ENCODE measurements at regions not wholly inside any gene's neighbourhood (a gene's known extent, or its start where the extent isn't known, plus 50 kb on each side); places are given as distances from the start of the nearest gene placed in this dataset.

DNA sequence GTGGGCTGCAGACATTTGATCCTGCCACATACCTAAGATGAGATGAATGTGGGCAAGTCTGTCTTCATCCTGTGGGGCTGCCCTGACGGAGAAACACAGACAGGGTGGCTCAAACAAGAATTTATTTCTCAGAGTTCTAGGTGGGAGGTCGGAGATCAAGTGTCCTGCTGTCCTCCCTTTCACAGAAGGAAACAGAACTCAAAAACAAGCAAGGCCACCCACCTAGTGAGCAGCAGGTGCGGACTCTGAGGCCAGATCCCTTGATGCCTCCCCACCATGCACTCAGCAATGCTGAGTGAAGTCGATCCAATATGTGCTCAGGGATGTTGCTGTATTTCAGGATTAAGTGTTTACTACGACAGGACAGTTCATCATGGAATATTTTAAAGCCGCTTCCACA is 63.0 kb upstream of the SNTG2 start:
- Histone ChIP-seq H3K4me3 (no peak overlapping the region), H3K27ac (no peak overlapping the region), H3K9me3 (no peaks in the 10 kb centered on the region), H3K36me3 (replicated peaks in 1 of 2; ENCODE audit: insufficient read depth in 1 of 2, low read depth in 2 of 2) (no peaks in the 10 kb centered on the region), H3K4me1 (no peaks in the 10 kb centered on the region), H3K27me3 (no peaks in the 10 kb centered on the region)
- DNase-seq (no peak), ATAC-seq (no peak)
- no peak for TF ChIP-seq POLR2A (IDR thresholded peaks at IDR 0.05)
- TF ChIP-seq, protein P1, sequence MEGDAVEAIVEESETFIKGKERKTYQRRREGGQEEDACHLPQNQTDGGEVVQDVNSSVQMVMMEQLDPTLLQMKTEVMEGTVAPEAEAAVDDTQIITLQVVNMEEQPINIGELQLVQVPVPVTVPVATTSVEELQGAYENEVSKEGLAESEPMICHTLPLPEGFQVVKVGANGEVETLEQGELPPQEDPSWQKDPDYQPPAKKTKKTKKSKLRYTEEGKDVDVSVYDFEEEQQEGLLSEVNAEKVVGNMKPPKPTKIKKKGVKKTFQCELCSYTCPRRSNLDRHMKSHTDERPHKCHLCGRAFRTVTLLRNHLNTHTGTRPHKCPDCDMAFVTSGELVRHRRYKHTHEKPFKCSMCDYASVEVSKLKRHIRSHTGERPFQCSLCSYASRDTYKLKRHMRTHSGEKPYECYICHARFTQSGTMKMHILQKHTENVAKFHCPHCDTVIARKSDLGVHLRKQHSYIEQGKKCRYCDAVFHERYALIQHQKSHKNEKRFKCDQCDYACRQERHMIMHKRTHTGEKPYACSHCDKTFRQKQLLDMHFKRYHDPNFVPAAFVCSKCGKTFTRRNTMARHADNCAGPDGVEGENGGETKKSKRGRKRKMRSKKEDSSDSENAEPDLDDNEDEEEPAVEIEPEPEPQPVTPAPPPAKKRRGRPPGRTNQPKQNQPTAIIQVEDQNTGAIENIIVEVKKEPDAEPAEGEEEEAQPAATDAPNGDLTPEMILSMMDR (IDR thresholded peaks at IDR 0.05): no peak
- intact Hi-C loops (cut with DNase I): no loop called here
- 73 to 74% methylated on average over 6 of the region's 6 CpGs for WGBS, 2 donors

DNA sequence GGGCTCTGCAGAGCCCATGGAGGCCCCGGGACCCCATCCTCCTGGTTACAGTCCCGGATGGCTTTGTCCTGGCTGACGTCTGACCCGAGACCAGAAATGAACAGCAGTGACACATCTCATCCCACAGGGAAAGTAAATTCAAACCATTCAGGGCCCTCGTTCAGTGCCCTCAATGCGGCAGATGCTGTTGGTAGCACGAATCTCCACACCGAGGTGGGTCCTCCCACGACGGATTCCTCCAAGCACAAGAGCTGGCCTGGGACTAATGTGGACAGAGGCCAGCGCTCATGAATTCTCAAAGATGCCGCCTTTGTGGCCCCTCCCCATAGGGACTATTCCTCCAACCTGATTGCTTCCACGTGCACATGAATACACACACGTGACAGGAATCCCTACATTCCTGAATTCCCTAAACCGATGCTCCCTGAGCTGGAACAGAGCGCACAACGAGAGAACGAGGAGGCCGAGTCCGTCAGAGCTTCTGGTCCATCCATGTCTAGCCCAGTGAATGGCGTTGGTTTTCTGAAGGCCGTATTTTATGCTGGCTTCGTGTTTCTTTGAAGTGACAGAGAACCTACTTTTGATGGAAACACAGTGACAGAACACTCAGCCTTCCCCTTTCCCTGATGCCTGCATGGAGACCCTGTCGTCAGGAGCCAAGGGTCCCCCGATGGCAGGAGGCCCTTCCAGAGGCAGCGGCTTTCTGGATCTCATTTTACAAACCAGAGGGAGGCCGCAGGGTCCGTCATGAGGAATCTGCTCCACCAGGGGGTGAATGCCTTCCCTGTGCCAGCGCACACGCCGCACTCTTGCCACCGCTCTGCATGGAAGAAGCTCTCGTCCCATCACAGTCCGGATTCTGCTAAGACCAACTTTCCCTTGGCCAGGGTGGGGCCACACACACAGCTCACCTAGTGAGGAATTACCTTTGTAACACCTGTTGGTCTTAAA is 64.3 kb upstream of the SNTG2 start:
- no peak for TF ChIP-seq POLR2A (IDR thresholded peaks at IDR 0.05)
- TF ChIP-seq, protein P1 (IDR thresholded peaks at IDR 0.05): no peak
- intact Hi-C loops (cut with DNase I): no loop called here
- WGBS, 2 donors: 81 to 83% methylated on average over 27 to 34 of the region's 34 CpGs
- ATAC-seq (no peak), DNase-seq (no peak)
- Histone ChIP-seq H3K27me3 (no peaks in the 10 kb centered on the region), H3K36me3 (replicated peaks in 1 of 2; ENCODE audit: insufficient read depth in 1 of 2, low read depth in 2 of 2) (no peaks in the 10 kb centered on the region), H3K4me1 (no peaks in the 10 kb centered on the region), H3K9me3 (no peaks in the 10 kb centered on the region), H3K4me3 (no peak overlapping the region), H3K27ac (no peak overlapping the region)

- H3K27me3 ChIP-seq: no peaks in the 10 kb centered on the region
- no peak overlapping the region for H3K4me3 ChIP-seq
- TF ChIP-seq, protein P1 (IDR thresholded peaks at IDR 0.05): no peak
- TF ChIP-seq POLR2A (IDR thresholded peaks at IDR 0.05): no peak
- H3K4me1 ChIP-seq: no peaks in the 10 kb centered on the region
- H3K36me3 ChIP-seq (replicated peaks in 1 of 2; ENCODE audit: insufficient read depth in 1 of 2, low read depth in 2 of 2): no peaks in the 10 kb centered on the region
- no peak for DNase-seq
- 51 to 63% methylated on average over 22 to 23 of the region's 26 CpGs for WGBS, 2 donors
- no peaks in the 10 kb centered on the region for H3K9me3 ChIP-seq
- no peak overlapping the region for H3K27ac ChIP-seq
- intact Hi-C loops (cut with DNase I): no loop called here
- ATAC-seq: no peak
These were observed 65.2 kb upstream of the SNTG2 start for GRCh38 chr2:885230-886071.

DNA sequence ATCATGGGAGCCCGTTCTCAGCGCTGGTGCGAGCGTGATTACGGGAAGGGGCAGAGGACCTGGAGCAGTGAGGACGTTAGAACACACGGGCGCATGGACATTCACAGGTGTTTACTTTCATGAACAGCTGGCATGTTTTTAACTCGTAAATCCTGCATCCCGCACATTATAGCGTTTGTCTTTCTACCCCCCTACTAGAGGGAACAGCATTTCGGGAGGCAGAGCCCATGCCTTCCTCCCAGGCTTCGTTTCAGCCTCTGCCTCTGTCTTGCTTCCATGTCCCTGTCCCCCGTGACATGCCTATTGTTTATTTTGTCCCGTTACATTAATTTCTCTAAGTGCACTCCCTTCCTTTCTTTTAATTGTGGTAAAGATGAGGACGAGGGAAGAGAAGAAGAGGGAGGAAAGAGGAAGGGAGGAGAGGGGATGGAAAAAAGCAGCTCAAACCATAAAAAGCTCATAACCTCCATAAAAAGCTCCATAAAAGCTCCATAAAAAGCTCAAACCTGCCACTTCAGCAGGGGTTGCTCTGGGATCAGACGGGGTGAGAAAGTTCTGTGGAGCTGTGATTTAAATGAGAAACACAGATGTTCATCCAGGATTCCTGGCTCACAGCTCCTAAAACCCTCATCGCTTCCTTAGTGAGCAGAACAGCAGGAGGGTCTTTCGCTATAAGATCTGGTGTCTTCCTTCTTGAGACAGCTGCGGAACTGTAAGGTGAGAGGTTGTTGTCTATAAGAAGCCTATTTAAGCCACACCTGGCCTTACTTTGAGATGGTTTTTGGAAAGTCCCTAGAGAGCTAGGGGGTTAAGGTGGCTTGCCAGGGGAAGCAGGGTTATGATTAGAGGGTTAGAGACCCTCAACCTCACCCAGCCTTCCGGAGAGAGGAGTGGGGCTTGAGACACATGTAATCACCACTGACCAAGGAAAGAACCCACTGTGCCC is 66.6 kb upstream of the SNTG2 start:
- no peak for ATAC-seq
- Histone ChIP-seq H3K9me3 (no peaks in the 10 kb centered on the region), H3K27me3 (no peaks in the 10 kb centered on the region), H3K4me3 (no peak overlapping the region), H3K36me3 (replicated peaks in 1 of 2; ENCODE audit: insufficient read depth in 1 of 2, low read depth in 2 of 2) (no peaks in the 10 kb centered on the region), H3K4me1 (no peaks in the 10 kb centered on the region), H3K27ac (no peak overlapping the region)
- DNase-seq: no peak
- WGBS, 2 donors: 38 to 47% methylated on average over 20 to 21 of the region's 21 CpGs
- no peak for TF ChIP-seq POLR2A (IDR thresholded peaks at IDR 0.05)
- TF ChIP-seq, protein P1 (IDR thresholded peaks at IDR 0.05): no peak
- intact Hi-C loops (cut with DNase I): no loop called here
